GM23338 (cell line): ENCODE measurements at regions not wholly inside any gene's neighbourhood (a gene's known extent, or its start where the extent isn't known, plus 50 kb on each side); places are given as distances from the start of the nearest gene placed in this dataset.

Experiments
- CREB1 ChIP-seq: fragments of 250-450 bp; sonication (Bioruptor Pico); IDR thresholded peaks from 2 replicates; pipeline ENCODE4 v1.5.0; 2020; ENCODE audit warnings: low read depth, mild to moderate bottlenecking, moderate library complexity
- EZH2 ChIP-seq: fragments of 200-600 bp; sonication (generic); IDR thresholded peaks from one replicate; pipeline ENCODE4 v1.8.0; 2017; ENCODE audit warnings: antibody characterized with exemption, mild to moderate bottlenecking, low read depth; ENCODE audit not compliant: unreplicated experiment
- EZH2phosphoT487 ChIP-seq: fragments of 200-600 bp; sonication (generic); IDR thresholded peaks from one replicate; pipeline ENCODE4 v1.8.1; 2018; ENCODE audit warnings: antibody characterized with exemption; ENCODE audit not compliant: unreplicated experiment
- NANOG ChIP-seq: IDR thresholded peaks from 2 replicates; pipeline ENCODE4 v1.6.1; 2016; ENCODE audit warnings: antibody characterized with exemption, borderline replicate concordance
- POLR2AphosphoS5 ChIP-seq: IDR thresholded peaks from 2 replicates; pipeline ENCODE4 v1.6.1; 2016; ENCODE audit warnings: antibody characterized with exemption, low read depth
- REST ChIP-seq: IDR thresholded peaks from one replicate; pipeline ENCODE4 v1.6.1; 2018; ENCODE audit warnings: antibody characterized with exemption; ENCODE audit not compliant: unreplicated experiment
- STAT1 ChIP-seq: IDR thresholded peaks from one replicate; pipeline ENCODE4 v1.6.1; 2016; ENCODE audit warnings: antibody characterized with exemption; ENCODE audit not compliant: unreplicated experiment
- ZNF331 ChIP-seq: fragments of 250-450 bp; sonication (Bioruptor Pico); IDR thresholded peaks from 2 replicates; pipeline ENCODE4 v1.5.0; 2020; ENCODE audit warnings: low read depth, mild to moderate bottlenecking, moderate library complexity
- ZNF462 ChIP-seq: fragments of 250-450 bp; sonication (Bioruptor Pico); IDR thresholded peaks from 2 replicates; pipeline ENCODE4 v1.5.0; 2020; ENCODE audit warnings: mild to moderate bottlenecking, moderate library complexity
- TF ChIP-seq, protein P1 (sequence below), 2 experiments: fragments of 200-600 bp in 1 of 2; sonication (generic) in 1 of 2; conservative IDR thresholded peaks; 2 replicates each; pipeline versions ENCODE4 v1.5.1 to v1.6.1; 2016 to 2017; ENCODE audit warnings: antibody characterized with exemption in 2 of 2, low read depth in 2 of 2, mild to moderate bottlenecking in 2 of 2, moderate library complexity in 1 of 2

- TF ChIP-seq, protein P1, sequence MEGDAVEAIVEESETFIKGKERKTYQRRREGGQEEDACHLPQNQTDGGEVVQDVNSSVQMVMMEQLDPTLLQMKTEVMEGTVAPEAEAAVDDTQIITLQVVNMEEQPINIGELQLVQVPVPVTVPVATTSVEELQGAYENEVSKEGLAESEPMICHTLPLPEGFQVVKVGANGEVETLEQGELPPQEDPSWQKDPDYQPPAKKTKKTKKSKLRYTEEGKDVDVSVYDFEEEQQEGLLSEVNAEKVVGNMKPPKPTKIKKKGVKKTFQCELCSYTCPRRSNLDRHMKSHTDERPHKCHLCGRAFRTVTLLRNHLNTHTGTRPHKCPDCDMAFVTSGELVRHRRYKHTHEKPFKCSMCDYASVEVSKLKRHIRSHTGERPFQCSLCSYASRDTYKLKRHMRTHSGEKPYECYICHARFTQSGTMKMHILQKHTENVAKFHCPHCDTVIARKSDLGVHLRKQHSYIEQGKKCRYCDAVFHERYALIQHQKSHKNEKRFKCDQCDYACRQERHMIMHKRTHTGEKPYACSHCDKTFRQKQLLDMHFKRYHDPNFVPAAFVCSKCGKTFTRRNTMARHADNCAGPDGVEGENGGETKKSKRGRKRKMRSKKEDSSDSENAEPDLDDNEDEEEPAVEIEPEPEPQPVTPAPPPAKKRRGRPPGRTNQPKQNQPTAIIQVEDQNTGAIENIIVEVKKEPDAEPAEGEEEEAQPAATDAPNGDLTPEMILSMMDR (conservative IDR thresholded peaks at IDR 0.05; ENCODE audit: low read depth in 2 of 2), result no peak
- TF ChIP-seq POLR2AphosphoS5 (no peak), EZH2 (no peak), EZH2phosphoT487 (no peak), ZNF462 (CRISPR knock-in tag) (no peak), STAT1 (no peak), REST (no peak), NANOG (no peak), CREB1 (CRISPR knock-in tag) (no peak), ZNF331 (CRISPR knock-in tag) (no peak)
Observed at GRCh38 chr1:60797351-60797750, 285.0 kb upstream of the NFIA start.
